Iris pigment epithelial cell (primary cell): ENCODE measurements at regions not wholly inside any gene's neighbourhood (a gene's known extent, or its start where the extent isn't known, plus 50 kb on each side); places are given as distances from the start of the nearest gene placed in this dataset.

ENCODE experiments used
- DNase-seq: peaks from one replicate; pipeline ENCODE4 v3.0.0-alpha.2; 2011; ENCODE audit warnings: low read depth

DNA sequence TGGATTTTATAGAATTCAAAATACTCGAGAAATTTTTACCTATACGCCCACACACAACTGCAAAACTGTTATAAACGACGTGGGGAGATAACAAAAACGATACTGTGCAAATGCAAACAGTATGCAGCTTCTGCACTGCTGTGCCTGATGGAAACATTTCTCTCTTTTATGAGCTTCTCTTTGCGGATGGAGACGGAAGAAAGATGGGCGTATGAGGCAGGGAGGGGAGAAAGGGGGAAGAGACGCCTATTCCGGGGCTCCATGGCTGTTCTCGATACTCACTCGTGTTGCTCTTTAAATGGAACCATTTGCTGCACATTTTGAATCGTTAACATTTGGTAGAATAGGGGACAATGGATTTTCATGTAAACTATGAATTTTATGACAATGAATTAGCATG, 69.1 kb upstream of the EXOC2 start:
- no peak for DNase-seq

DNA sequence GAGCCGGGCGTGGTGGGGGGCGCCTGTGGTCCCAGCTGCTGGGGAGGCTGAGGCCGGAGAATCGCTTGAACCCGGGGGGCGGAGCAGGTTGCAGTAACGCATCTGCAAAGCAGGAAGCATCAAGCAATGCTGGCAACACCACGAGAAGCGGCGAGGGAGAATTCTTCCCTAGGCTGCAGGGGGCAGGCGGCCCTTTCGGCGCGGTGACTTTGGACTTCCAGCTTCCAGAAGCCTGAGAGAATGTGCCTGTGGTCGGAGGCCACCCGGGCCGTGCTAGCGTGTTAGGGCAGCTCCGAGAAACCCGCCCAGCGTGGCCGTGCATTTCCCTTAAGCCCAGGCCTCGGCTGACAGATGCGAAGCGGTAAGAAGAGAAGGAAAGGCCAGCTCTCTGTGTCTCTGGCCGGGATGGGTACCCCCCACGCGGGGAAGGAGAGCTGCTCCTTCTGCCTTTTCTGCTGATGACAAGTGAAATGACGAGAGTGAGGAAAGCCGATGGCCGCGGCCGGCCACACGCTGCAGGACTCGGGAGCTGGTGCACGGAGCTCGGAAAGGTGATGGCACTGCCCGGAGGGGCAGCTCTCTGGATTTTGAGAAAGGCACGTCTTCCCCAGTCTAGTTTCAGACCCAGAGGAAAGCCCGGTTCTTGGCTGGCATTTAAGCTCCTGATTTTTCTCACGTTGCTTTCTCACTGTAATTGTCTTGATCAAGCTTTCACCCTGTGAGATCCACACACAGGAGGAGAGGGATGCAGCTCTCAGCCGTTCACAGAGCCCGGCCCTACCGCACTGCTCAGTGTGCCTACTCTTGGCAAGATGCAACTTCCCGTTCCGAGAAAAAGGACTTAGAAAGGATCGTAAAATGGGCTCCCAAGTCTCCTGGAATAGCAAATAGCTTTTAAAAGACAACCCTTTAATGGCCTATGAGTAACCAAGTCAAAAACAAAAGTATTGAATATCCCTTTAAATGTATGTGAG, 68.3 kb upstream of the EXOC2 start:
- no peak for DNase-seq

GRCh38 chr6:759729-760128, 66.8 kb upstream of the EXOC2 start:
- DNase-seq: no peak

- no peak for DNase-seq
These were observed 63.3 kb upstream of the EXOC2 start for GRCh38 chr6:756224-756623.

GRCh38 chr6:754202-754601, 61.3 kb upstream of the EXOC2 start:
- no peak for DNase-seq

DNA sequence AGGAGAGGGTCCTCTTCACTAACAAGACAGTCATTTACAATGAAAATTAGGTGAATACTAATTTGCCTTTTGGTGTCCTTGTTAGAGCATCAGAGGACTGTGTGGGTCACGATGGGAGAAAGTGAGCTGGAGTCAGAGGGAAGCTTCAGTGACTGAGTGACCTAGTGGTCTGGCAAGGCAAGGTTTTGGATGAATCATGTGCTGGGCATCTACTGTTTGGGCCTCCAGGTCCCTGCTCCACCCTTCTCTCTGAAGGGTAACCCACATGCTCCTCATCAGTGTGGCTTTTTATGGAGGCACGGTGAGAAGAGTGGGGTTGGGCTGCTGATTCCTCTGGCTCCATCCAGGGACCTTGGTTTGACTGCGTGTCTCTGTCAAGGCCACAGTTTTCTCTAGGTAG, 60.5 kb upstream of the EXOC2 start:
- peak; percentile 10 for DNase-seq

DNA sequence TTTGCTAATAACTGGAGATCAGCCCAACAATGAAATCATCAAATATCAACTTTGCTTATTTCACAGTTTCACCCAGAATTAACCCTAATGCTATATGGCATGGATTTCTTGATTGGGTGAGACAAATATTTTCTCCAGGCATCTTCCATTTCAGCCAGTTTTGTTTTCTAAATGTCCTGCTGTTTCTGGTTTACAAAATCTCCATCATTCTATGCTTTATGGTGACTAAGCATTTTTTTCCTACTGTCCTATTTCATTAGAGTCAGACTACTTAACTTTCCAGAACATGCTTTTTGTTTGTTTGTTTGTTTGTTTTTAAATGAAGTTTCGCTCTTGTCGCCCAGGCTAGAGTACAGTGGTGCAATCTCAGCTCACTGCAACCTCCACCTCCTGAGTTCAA, 59.5 kb upstream of the EXOC2 start:
- no peak for DNase-seq

- DNase-seq: no peak
These were observed 58.8 kb upstream of the EXOC2 start for GRCh38 chr6:751765-752164.

- no peak for DNase-seq
These were observed 55.0 kb upstream of the EXOC2 start for GRCh38 chr6:747921-748320.

DNA sequence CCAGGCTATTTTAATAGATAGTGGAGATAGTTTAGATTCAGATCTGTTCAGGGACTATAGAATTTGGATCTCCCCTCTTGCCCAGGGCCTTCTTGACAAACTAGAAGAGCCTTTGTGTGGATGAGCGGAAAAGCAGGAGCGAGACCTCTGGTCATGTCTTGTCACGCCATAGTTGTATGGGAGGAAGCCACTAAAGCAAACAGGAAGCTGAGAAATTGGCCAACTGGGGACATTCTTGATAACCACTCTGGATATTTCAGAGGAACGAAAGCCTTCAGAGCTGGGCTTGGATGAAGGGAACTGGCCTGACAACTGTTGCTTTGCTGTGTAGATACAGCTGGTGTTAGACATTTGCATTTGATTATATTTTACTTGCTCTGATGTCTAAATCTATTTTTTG, 54.1 kb upstream of the EXOC2 start:
- no peak for DNase-seq

GRCh38 chr6:744666-745353, 51.9 kb upstream of the EXOC2 start:
- DNase-seq: no peak

DNA sequence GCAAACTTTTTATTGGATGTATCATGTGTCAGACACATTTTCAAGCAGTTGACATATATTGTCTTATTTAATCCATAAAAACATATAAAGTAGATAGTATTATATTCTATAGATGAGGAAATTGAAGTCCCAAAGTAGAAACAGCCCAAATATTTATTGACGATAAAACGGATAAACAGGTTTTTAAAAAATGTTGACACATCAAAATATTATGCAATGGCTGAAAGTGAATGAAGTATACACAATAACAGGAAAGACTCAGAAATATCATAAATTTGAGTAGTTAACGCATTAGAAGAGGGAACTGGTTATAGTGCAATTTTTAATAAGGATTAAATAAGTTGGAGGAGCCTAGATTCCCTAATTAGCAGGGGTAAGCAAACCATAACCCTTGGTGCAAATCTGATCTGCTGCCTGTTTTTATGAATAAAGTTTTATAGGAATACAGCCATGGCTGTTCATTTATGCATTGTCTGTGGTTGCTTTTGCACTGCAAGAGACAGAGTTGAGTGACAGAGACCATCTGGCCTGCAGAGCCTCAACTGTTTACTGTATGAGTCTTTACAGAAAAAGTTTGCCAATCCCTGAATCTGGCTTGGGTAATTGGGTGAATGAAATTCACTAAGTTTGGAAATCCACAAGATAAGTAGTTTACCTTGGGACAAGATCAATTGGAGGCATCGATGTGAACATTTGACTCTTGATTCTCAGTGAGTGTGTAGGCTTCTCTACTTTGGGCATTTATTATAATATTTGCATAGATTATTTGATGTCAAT, 50.6 kb upstream of the EXOC2 start:
- no peak for DNase-seq
